Stimulated activated CD4-positive, alpha-beta T cell treated with anti-CD3 and anti-CD28 coated beads, Interleukin-4, amount 100 ng/mL, for 48 hours (primary cell): ENCODE measurements at regions not wholly inside any gene's neighbourhood (a gene's known extent, or its start where the extent isn't known, plus 50 kb on each side); places are given as distances from the start of the nearest gene placed in this dataset.
"Not testable (repeated sequence)": the region's sequence is repeated elsewhere in the genome, so short reads cannot be mapped to it uniquely, and the experiment has no call there.

Experiments
- DNase-seq, 2 donors: peaks; one replicate each; pipeline ENCODE4 v3.0.0-alpha.2; 2020; ENCODE audit warnings: low read depth in 2 of 2

DNA sequence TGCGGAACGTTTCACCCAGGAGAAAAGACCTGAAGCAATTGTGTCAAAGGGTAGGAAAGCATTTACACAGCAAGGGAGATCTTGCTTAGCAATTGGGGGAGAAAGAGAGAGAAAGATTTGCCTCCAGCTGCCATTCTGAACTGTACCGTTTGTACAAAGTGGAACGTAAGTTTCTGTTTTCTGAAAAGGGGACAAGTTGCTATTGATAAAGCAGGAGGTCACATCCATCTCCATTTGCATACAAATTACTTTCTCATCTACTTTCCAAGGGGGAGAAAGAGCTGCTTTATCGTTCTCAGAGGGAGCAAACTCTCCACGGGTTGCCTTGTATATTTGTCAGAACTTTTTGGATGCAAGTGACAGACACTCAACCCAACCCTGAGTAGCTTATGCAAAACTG lies 92.0 kb upstream of the CARD11 start:
- no peak for DNase-seq

DNA sequence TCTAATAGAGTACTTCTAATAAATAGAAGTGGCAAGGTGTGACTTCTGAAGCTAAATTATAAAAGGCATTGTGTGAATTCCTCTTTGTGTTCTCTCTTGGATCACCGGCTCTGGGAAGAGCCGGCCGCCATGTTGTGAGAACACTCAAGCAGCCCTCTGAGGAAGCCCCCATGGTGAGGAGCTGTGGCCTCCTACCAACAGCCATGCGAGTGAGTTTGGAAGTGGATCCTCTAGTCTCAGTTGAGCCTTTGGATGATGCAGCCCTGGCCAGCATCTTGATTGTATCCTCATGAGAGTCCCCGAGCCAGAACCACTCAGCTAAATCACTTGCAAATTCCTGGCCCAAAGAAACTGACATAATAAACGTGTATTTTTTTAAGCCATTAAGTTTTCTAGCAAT lies 94.5 kb upstream of the CARD11 start:
- DNase-seq: no peak

DNA sequence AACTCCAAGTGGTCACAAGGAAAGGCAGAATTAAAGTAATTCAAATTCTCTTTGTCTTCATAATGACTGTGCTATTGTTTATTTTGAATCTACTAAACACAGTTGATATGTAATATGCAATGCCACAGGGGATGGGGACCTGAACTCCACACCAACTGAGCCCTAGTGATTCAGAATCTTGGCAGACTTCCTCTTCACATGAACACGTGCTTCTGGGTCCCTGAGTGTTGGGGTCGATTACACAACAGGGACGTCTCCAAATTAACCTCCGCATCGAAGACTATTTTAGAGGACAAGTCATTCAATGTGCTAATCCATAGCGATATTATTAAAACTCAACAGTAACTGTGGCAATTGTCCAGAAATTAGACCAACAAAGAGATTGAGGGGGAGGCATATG lies 95.3 kb upstream of the CARD11 start:
- DNase-seq: no peak

DNA sequence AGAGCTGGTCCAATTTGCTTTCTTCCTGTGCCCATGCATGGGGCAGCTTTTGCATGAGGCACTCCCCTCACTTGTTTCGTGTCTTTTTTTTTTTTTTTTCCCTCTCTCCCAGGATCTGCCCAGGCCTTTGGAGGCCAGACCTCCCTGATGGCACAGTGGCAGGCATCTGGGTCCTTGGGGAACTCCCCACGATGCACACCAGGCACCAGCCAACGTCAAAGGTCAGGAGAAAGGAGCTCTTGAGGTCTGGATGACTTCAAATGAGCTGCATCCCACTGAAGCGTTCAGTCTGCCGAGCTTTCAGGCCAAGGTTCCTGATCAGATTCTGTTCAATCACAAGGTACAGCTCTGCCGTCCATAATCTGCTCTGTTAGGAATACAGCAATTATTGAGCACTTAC lies 97.2 kb upstream of the CARD11 start:
- DNase-seq: no peak

DNA sequence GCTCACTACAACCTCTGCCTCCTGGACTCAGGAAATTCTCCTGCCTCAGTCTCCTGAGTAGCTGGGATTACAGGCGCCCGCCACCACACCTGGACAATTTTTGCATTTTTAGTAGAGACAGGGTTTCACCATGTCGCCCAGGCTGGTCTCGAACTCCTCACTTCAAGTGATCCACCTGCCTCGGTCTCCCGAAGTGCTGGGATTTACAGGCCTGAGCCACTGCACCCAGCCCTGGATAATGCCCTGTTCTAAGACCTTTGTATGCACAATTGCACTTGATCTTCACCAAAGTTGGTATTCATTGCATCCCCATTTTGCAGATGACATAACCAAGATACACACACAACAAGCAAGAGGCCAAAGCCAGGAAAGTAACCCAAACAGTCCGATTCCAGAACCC lies 97.7 kb upstream of the CARD11 start:
- no peak for DNase-seq

DNA sequence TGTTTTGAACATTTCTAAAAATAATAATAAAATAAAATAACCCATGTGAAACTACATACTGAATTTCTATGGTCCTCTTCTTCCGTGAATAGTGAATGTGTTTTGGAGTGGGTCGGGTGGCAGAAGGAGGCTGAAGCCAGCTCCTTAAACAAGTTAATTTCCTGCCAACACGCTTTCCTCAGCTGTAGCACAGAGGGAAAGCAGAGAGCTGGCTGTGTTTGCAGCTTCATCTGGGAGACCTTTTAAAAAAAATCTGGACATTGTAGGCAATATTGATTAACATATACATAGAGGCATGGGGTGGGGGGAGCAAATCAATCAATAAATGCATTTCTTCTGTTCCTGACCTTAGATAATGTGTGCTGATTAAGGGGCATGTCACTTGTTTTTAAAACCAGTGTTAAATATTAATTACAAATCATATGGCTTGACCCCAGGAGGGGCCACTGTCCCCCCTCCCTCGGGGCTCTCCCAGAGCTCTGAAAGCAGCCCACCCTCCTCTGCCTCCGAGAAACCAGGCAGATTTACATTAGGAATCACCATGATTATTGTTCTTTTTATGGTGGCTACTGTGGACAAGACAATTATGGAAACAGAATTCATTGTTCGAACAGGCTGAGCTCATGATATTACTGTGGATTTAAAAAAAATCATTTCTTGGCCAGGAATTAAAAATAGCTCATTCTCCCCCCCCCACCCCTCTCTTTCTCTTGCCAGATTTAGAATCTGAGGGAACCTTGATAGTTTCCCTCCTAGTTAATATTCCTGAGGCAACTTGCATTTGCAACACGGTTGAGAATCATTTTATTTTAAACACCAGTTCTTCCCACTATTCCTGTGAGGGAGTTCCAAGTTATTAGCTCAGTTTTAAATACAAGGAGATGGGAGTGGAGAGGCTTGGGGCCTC lies 100.5 kb upstream of the CARD11 start:
- no peak for DNase-seq

DNA sequence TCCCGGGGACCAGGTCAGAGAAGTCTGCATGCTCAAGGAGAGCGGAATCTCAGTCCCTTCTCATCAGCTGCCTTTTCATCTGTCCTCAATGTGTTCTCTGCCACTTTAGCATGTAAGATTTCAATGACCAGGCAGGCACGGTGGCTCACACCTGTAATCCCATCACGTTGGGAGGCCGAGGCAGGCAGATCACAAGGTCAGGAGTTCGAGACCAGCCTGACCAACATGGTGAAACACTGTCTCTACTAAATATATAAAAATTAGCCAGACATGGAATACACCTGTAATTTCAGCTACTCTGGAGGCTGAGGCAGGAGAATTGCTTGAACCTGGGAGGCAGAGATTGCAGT lies 101.1 kb upstream of the CARD11 start:
- DNase-seq: not testable (repeated sequence)

DNA sequence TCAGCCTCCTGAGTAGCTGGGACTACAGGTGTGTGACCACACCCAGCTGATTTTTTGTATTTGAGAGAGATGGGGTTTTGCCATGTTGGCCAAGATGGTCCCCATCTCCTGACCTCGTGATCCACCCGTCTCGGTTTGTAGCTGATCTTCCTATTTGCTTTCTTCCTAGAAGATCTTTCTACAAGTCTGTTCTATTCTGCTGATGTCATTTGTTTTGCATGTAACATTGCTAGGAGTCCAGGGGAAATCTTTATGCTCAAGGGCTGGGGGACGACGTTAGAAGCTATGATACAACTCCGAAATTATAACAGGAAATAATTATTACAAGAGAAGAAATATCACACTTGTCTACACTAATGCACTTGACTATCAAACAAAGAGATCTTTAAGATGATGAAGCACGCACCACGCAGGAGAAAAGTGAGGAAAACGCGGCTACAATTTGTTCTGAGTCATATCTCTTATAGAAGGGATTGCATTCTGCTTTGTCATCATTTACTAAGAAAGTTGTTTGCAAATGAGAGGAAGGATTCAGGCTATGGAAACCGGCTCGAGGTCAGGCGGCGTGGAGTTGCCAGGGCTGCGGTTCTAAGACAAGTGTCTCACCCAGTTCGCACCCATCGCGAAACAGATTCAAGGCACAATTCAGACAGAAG lies 103.0 kb upstream of the CARD11 start:
- no peak for DNase-seq

DNA sequence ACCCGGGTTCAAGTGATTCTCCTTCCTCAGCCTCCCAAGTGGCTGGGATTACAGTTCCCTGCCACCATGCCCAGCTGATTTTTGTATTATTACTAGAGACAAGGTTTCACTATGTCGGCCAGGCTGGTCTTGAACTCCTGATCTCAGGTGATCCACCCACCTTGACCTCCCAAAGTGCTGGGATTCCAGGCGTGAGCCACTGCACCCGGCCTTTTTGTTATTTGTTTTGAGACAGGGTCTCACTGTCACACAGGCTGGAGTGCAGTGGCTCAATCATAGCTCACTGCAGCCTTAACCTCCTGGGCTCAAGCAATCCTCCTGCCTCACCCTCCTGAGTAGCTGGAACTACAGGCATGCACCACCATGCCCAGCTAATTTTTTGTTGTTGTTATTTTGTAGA lies 104.8 kb upstream of the CARD11 start:
- not testable (repeated sequence) for DNase-seq

DNA sequence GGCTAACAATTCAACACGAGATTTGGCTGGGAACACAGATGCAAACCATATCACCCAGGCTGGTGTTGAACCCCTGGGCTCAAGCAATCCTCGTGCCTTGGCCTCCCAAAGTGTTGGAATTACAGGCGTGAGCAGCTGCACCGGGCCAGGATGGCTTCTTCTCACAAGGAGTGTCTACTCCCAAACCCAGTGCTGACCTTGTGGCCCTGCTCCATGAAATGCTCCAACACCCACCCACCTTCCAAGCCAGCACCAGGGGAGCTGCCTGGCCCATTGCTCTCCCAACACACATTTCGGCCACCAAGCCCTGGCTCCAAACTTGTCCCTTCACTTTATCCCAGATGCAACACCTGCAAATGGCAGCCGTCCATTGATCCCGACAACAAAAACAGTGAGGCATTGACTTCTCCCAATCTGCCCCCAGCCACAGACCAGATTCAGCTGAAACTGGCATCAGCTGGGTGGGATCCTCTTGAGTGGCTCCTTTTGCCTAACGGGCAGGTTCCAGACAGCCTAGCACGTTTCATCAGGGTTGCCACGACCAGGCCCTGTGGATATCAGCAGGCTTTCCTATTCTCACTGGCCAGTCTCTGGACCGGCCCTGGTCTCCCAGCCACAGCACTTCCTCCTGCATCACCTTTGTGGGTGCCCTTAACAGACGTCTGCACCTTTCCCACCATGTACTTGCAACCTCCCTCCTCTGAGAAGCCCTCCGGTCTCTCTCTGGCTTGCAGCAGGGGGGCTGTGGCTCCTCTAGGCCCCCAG lies 105.7 kb upstream of the CARD11 start:
- no peak for DNase-seq

DNA sequence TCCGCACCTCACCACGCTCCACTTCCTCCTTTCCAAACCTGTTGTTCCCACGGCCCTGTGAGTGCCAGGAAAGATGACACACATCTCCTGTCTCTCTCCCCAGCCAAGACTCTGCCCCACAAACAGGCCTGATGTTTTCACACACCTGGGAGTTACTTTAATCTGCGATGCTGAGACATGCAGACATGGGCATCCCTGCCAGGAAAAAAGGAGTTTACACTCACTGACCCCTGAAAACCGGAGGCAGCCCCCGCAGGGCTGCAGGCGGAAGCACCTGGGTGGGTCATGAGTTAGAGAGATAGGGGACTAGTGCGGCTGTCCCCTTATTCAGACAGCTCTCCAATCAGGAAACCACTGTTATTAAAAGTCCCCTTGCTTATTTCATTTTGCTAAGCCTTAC lies 106.4 kb upstream of the CARD11 start:
- no peak for DNase-seq

DNA sequence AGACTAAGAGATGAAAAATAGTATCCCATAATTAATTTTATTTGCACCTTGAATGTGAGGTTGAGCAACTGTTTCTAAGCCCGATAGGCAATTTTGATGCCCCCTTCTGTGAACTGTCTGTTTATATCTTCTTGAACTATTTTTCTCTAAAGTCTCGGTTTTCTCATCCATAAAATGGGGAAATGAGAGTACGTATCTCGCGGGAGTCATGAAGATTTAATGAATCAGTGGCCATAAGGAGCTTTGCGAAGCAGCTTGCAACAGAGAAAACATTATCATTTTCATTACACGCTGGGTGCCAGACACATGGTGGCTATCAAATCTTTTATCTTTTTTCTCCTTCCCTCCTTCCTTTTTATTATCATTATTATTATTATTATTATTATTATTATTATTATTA lies 108.1 kb upstream of the CARD11 start:
- DNase-seq: no peak

DNA sequence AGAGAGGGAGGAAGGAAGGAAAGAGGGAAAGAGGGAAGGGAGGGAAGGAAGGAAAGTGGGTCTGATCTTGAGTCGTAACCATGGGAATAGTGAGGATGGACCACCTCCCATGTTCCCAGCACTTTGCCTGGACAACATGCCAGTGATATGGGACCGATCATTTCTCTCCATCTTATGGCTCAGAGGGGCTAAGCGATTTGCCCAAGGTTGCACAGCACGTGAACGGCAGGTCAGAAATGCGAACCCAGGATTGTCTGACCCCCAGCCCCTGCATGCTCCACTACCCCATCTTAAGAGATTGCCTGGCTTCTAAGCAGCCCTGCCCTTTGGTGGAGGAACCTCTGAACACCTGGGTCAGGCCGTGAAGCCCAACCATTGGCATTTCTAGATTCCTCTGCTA lies 109.0 kb upstream of the CARD11 start:
- DNase-seq: no peak

DNA sequence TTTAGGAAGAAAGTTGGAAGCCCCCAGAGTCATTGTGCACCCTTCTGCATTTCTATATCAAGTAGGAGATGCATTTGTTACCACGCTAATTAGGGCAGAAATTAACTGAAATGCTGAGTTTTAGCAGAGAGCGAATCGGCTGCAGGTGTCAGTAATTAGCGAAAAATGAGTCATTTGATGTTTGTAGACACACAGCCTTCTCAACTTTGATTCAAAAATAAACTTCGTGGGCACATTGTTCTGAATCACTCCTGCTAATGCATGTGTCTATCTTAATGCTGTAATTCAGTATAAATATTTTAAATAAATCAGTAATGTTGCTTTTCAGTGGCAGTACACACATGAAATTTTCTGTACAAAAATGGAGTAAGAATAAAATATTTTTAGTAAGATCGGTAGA lies 109.5 kb upstream of the CARD11 start:
- DNase-seq: no peak

DNA sequence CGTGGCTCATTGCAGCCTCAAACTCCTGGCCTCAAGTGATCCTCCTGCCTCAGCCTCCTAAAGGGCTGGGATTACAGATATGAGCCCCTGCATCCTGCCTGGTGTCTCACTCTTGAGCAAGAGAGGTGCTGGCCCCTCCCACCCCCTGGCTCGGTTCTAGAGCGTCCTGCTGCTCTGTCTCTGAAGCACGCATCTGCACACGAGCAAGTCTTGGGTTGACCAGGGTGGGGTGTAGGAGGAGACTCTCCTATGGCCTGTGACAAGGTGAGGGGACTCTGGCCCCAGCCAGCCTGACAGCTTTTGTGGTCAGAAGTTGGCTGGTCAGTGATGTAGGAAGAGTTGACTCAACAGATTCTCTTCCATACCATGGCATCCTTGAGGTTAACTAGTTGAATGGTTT lies 110.7 kb upstream of the CARD11 start:
- DNase-seq: no peak

DNA sequence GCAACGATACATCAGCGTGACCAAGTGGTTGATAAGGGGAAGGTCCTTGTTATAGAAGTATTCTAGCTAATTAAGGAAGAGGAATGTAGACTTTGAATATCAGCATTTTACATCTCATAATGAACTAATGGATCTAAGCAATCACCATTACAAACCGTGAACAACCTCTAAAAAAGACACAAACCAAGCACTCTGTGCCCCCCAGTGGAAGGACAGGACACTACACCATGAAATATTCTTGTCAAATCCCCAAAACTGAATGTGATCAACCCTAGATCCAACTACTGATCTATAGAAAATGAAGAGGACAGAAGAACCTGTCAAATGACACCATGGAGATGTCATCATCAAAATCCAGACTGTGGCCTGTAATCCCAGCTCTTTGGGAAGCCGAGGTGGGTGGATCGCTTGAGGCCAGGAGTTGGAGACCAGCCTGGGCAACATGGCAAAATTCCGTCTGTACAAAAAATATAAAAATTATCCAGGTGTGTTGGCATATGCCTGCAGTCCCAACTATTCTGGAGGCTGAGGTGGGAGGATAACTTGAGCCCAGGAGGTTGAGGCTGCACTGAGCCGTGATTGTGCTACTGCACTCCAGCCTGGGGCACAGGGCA lies 111.3 kb upstream of the CARD11 start:
- DNase-seq: peak; percentile 39 to 48

DNA sequence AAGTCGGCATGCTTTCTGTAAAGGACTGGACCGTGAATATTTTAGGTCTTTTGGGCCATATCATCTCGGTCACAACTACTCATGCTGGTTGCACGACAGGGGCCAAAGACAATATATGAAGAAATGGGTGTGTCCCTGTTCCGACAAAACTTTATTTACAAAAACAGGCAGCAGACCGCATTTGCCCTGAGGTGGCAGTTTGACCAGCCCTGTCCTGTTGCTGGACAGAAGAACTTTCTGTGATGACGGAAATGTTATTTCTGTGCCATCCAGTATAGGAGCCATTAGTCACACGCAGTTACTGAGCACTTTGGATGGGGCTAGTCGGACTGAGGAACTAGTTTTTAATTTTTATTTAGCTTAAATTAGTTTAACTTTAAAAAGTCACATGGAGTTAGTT lies 112.8 kb upstream of the CARD11 start:
- no peak for DNase-seq

DNA sequence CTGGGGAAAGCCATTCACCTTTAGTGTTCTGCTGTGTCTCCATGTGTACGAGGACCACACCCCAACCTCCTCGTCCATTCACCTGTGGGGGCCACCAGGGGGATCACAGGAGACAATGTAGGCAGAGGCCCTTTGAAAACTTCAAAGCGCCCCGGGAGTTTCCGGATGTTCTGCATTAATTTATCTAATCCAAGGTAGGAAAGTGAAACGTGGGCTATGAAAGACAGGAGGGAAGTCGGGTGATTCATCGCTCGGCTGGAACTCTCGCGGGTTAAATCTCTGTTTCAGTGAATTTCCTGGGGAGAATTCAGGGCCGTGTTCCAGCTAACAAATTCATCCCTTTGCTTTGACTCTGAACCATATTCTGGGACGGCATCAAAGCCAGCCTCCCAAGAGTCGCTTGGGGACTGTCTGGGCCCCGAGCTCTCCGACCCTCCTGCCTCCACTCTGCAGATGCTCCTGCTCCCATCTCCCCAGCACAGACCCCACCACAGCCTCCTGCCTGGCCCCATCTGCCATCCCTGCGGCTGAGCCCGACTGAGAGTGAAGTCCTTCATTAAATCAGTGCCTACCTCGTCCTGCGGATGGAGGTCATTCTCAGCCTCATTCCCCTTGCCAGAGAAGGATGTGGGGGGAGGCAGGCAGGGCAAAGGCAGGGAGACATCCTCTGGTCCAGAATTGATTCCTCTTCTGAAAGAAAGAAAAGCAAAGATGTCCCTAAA lies 114.1 kb upstream of the CARD11 start:
- no peak for DNase-seq

DNA sequence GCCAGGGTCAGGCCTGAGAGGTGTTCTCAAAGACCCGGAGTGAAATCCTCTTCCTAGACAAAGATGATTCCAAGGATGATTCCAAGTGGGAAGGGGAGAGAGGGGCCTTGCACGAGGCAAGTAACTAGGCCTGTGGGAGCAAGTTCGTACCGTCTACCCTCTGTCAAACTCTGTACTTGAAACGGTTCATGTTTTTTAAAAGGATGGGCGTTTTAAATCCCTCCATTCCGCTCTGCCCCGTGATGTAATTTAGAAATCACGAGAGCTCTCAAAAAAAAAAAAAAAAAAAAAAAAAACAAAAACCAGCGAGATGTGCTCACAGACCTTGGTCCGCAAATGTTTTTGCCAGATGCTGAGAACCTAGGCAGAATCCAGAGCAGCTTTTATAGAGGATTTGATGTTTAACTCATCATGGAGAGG lies 114.7 kb upstream of the CARD11 start:
- no peak for DNase-seq

DNA sequence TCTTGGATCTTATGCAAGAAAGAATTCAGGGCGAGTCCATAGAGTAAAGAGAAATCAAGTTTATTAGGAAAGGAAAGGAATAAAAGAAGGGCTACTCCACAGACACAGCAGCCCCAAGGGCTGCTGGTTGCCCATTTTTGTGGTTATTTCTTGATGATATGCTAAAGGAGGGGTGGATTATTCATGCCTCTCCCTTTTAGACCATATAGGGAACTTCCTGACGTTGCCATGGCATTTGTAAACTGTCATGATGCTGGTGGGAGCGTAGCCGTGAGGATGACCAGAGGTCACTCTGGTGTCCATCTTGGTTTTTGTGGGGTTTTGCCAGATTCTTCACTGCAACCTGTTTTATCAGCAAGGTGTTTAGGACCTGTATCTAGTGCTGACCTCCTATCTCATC lies 115.4 kb upstream of the CARD11 start:
- no peak for DNase-seq

DNA sequence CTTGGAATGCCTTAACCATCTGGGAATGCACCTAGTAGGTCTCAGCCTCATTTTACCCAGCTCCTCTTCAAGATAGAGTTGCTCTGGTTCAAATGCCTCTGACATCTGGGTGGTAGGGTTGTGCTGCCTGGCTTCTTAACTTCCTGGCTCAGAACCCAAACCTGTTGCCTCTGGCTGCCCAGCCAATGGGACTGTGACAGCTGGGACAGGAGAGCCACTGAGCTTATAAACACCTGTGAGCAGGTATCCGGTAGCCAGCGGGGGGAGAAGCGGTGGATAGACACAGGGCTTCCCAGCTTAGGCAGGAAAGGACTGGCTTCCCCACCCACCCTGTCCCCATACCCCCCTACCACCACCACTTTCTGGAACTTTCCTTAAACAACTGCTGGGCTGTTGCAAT lies 115.8 kb upstream of the CARD11 start:
- DNase-seq: no peak

DNA sequence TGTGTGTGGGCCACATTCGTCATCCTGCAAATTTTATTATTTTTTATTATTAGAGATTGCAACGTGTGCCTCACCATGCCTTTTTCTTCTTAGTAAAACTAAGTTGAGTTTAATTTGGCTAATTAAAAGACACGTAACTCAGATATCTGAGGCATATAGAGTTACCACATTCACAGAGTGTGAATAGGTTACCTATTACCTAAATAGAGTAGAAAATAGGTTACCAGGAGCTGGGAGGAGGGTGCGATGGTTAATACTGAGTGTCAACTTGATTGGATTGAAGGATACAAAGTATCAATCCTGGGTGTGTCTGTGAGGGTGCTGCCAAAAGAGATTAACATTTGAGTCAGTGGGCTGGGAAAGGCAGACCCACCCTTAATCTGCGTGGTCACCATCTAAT lies 116.3 kb upstream of the CARD11 start:
- DNase-seq: not testable (repeated sequence)
